Body of pancreas (tissue), 4 donors: ENCODE measurements at regions not wholly inside any gene's neighbourhood (a gene's known extent, or its start where the extent isn't known, plus 50 kb on each side); places are given as distances from the start of the nearest gene placed in this dataset.
"Not testable (repeated sequence)": the region's sequence is repeated elsewhere in the genome, so short reads cannot be mapped to it uniquely, and the experiment has no call there.

Experiments
- ATAC-seq: fragments of 150-250 bp; one replicate; pipeline ENCODE4 v1.9.1; 2016
- DNase-seq, 4 donors: peaks; one replicate each; pipeline ENCODE4 v3.0.0-alpha.2; 2019
- H3K27ac ChIP-seq, 4 donors: fragments of 200-600 bp; sonication (generic); 1 replicate in 3 of 4; 2 replicates in 1 of 4; pipeline versions ENCODE4 v1.5.1 to v1.6.1; 2016 to 2019; ENCODE audit warnings: mild to moderate bottlenecking in 1 of 4, mixed read lengths in 1 of 4, moderate library complexity in 1 of 4
- H3K27me3 ChIP-seq, 2 donors: fragments of 200-600 bp; sonication (generic); one replicate each; pipeline ENCODE4 v1.6.0; 2016; ENCODE audit warnings: mild to moderate bottlenecking in 1 of 2
- H3K36me3 ChIP-seq, 2 donors: fragments of 200-600 bp; sonication (generic); replicated peaks in 1 of 2; 2 replicates each; pipeline ENCODE4 v1.5.1; 2016; ENCODE audit warnings: low read depth in 2 of 2; ENCODE audit not compliant: insufficient read depth in 1 of 2
- H3K4me1 ChIP-seq: fragments of 200-600 bp; sonication (generic); one replicate; pipeline ENCODE4 v1.6.0; 2016
- H3K4me3 ChIP-seq, 2 donors: fragments of 200-600 bp; sonication (generic); 1 replicate in 1 of 2; 2 replicates in 1 of 2; pipeline ENCODE4 v1.5.1; 2016 to 2019
- H3K9me3 ChIP-seq, 3 donors: fragments of 200-600 bp; sonication (generic); 1 replicate in 2 of 3; 2 replicates in 1 of 3; pipeline ENCODE4 v1.5.1; 2016
- POLR2A ChIP-seq, 3 donors: fragments of 450-650 bp; IDR thresholded peaks; one replicate each; pipeline ENCODE4 v1.6.1; 2016; ENCODE audit warnings: antibody characterized with exemption in 3 of 3, mild to moderate bottlenecking in 2 of 3
- WGBS, 2 donors: methylation state at CpG; one replicate each; pipeline ENCODE4 v1.1.5; 2017; 5-methylcytosine and 5-hydroxymethylcytosine counted together
- intact Hi-C: fragments of 100-400 bp; cut with DNase I; formaldehyde crosslinking; loops from one replicate; pipeline ENCODE4 v1.15.1; 2023
- TF ChIP-seq, protein P1 (sequence below), 7 experiments: fragments of 450-650 bp in 4 of 7; fragments of 200-600 bp in 3 of 7; sonication (generic) in 3 of 7; IDR thresholded peaks; one replicate each; pipeline ENCODE4 v1.5.1; 2016 to 2019; ENCODE audit warnings: antibody characterized with exemption in 7 of 7

- TF ChIP-seq, protein P1, sequence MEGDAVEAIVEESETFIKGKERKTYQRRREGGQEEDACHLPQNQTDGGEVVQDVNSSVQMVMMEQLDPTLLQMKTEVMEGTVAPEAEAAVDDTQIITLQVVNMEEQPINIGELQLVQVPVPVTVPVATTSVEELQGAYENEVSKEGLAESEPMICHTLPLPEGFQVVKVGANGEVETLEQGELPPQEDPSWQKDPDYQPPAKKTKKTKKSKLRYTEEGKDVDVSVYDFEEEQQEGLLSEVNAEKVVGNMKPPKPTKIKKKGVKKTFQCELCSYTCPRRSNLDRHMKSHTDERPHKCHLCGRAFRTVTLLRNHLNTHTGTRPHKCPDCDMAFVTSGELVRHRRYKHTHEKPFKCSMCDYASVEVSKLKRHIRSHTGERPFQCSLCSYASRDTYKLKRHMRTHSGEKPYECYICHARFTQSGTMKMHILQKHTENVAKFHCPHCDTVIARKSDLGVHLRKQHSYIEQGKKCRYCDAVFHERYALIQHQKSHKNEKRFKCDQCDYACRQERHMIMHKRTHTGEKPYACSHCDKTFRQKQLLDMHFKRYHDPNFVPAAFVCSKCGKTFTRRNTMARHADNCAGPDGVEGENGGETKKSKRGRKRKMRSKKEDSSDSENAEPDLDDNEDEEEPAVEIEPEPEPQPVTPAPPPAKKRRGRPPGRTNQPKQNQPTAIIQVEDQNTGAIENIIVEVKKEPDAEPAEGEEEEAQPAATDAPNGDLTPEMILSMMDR (IDR thresholded peaks at IDR 0.05) = peak in 4 of 7 experiments; percentile 26 to 41 (median 32)
- no peak for TF ChIP-seq POLR2A (IDR thresholded peaks at IDR 0.05)
- Histone ChIP-seq H3K9me3 (no peaks in the 10 kb centered on the region), H3K4me1 (no peaks in the 10 kb centered on the region), H3K27ac (no peak overlapping the region), H3K36me3 (no peaks in the 10 kb centered on the region), H3K4me3 (no peak overlapping the region), H3K27me3 (no peaks in the 10 kb centered on the region)
- no peak for DNase-seq
- intact Hi-C loops = no loop called here
- WGBS, 2 donors = 46 to 48% methylated on average over 1 of the region's 1 CpG
- ATAC-seq = no peak
Observed at GRCh38 chr11:81237139-81237538, 1496.5 kb downstream of the FAM181B start.

DNA sequence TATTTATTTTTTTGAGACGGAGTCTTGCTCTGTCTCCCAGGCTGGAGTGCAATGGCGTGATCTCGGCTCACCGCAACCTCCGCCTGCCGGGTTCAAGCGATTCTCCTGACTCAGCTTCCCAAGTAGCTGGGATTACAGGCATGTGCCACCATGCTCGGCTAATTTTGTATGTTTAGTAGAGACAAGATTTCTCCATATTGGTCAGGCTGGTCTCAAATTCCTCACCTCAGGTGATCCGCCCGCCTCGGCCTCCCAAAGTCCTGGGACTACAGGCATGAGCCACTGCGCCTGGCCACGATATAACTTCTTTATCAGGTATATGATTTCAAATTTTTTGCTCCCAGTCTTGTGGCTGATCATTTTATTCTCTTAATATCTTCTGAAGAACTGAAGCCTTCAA lies 1506.3 kb downstream of the FAM181B start:
- ATAC-seq, H3K9me3 ChIP-seq, H3K27ac ChIP-seq, H3K36me3 ChIP-seq, H3K4me3 ChIP-seq, intact Hi-C loops, H3K4me1 ChIP-seq, DNase-seq, H3K27me3 ChIP-seq: not testable (repeated sequence)
- WGBS, 2 donors = 82 to 92% methylated on average over 13 of the region's 13 CpGs

GRCh38 chr11:81224396-81224795 lies 1509.3 kb downstream of the FAM181B start:
- H3K4me3 ChIP-seq = no peak overlapping the region
- 56 to 64% methylated on average over 3 of the region's 3 CpGs for WGBS, 2 donors
- no peaks in the 10 kb centered on the region for H3K9me3 ChIP-seq
- H3K4me1 ChIP-seq = no peaks in the 10 kb centered on the region
- TF ChIP-seq, protein P1 (IDR thresholded peaks at IDR 0.05) = no peak
- no peak for TF ChIP-seq POLR2A (IDR thresholded peaks at IDR 0.05)
- no peaks in the 10 kb centered on the region for H3K27me3 ChIP-seq
- DNase-seq = no peak
- no peak overlapping the region for H3K27ac ChIP-seq
- ATAC-seq = no peak
- intact Hi-C loops = no loop called here
- no peaks in the 10 kb centered on the region for H3K36me3 ChIP-seq

- H3K4me3 ChIP-seq = no peak overlapping the region
- intact Hi-C loops = no loop called here
- no peaks in the 10 kb centered on the region for H3K4me1 ChIP-seq
- no peaks in the 10 kb centered on the region for H3K27me3 ChIP-seq
- no peaks in the 10 kb centered on the region for H3K36me3 ChIP-seq
- ATAC-seq (no peak), DNase-seq (no peak)
- H3K9me3 ChIP-seq = no peaks in the 10 kb centered on the region
- TF ChIP-seq POLR2A (IDR thresholded peaks at IDR 0.05) = no peak
- TF ChIP-seq, protein P1 (IDR thresholded peaks at IDR 0.05) = no peak
- WGBS, 2 donors = 60% methylated on average over 3 of the region's 3 CpGs; no CpG with 5 or more reads in 1 of the 2 donors
- H3K27ac ChIP-seq = no peak overlapping the region
Observed at GRCh38 chr11:81222491-81222890, 1511.2 kb downstream of the FAM181B start.

- no peaks in the 10 kb centered on the region for H3K4me1 ChIP-seq
- no peaks in the 10 kb centered on the region for H3K9me3 ChIP-seq
- ATAC-seq (no peak), DNase-seq (no peak)
- no peaks in the 10 kb centered on the region for H3K27me3 ChIP-seq
- no peak overlapping the region for H3K4me3 ChIP-seq
- H3K36me3 ChIP-seq = no peaks in the 10 kb centered on the region
- no peak overlapping the region for H3K27ac ChIP-seq
- intact Hi-C loops = no loop called here
- TF ChIP-seq, protein P1 (IDR thresholded peaks at IDR 0.05) = no peak
- no peak for TF ChIP-seq POLR2A (IDR thresholded peaks at IDR 0.05)
- 64 to 65% methylated on average over 9 of the region's 9 CpGs for WGBS, 2 donors
Observed at GRCh38 chr11:81220146-81220895, 1513.3 kb downstream of the FAM181B start.
